DMS53 treated with DMSO at 0.1 percent for 48 hours (cell line): ENCODE measurements at regions not wholly inside any gene's neighbourhood (a gene's known extent, or its start where the extent isn't known, plus 50 kb on each side); places are given as distances from the start of the nearest gene placed in this dataset.

Experiments used
- DNase-seq: peaks from one replicate; lab custom pipeline; 2025; ENCODE audit not compliant: unreplicated experiment; lab: John Stamatoyannopoulos, UW

DNA sequence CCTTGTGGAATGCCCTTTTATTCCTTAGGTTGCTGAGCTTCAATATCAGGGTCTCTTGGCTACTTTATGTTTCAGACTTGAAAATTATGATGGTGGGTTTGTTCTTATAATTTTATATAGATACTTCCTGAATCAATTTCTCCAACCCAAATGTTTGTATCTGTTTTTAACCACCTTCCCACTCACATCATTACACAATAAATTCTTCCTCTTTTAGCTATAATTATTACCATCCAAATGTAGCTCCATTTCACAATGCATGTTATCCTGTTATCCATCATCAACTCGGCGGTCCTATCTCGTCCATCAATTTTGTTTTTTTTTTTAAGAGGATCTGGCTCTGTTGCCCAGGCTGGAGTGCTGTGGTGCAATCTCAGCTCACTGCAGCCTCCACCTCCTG, 357.6 kb upstream of the ZP4 start:
- DNase-seq: no peak

DNA sequence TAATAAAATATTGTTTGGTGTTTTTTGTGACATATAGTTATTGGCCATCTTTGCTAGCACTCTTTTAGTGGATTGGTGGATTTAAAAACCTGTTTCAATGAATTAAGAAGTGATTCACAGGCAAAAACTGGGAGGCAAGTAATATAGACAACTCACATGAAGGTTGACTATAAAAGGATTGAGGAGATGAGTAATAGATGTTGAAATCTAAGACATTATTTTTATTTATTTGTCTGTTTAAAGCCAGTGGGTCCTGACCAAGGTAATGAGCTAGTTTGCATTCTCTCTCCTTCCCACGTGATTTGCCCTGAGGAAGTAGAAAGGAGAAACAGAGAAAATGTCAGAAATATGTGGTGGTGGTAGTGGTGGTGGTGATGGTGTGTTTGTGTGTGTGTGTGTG, 351.5 kb upstream of the ZP4 start:
- DNase-seq: no peak

DNA sequence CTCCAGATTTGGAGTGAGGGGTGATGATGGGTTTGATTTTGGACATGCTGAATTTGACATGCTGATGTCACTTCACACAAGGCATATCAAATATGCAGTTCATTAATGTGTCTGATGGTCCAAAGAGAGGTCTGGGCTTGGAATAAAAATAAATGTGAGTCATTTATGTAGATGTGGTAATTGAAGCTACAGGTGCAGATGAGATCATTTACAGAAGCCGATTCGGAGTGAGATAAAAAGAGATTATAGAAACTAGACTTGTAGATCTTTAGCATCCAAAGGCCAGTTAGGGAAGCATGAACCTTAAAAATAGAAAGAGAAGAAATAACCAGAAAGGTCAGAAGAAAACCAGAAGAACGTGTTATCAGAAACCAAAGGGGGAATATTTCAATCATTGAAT, 350.9 kb upstream of the ZP4 start:
- DNase-seq: no peak

DNA sequence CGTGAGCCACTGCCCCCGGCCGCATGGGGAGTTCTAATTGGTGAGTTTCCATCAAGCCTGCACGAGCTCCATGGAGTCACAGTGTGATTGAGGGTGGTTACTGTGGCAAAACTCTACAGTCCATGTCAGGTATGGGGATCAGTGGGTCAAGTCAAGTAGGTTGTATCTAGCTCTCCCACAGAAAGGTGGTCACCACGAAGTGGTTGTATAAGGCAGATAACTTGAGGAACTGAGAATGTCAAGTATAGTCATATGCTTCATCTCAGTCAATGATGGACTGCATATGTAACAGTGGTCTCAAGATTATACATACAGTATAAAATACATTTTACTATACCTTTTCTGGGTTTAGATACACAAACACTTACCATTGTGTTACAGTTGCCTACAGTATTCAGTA, 348.6 kb upstream of the ZP4 start:
- no peak for DNase-seq

DNA sequence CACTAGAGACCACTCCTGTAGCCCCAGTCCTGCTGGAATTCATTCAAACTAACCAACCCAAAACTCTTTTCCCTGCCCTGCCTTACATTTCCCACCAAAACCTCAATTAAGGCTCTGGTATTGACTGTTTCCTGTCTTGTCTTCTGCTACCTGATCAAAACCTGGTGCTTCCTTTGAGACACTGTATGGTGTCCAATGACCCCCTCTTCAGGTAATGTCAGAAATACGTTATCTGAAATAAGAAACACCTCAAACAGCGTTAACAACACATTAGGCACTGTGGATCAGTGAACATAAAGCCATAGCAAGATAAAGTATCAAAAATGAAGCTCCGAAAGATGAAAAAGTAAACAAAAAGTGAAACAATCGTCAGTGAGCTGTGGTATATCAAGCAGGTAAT, 343.2 kb upstream of the ZP4 start:
- peak; percentile 1 for DNase-seq

DNA sequence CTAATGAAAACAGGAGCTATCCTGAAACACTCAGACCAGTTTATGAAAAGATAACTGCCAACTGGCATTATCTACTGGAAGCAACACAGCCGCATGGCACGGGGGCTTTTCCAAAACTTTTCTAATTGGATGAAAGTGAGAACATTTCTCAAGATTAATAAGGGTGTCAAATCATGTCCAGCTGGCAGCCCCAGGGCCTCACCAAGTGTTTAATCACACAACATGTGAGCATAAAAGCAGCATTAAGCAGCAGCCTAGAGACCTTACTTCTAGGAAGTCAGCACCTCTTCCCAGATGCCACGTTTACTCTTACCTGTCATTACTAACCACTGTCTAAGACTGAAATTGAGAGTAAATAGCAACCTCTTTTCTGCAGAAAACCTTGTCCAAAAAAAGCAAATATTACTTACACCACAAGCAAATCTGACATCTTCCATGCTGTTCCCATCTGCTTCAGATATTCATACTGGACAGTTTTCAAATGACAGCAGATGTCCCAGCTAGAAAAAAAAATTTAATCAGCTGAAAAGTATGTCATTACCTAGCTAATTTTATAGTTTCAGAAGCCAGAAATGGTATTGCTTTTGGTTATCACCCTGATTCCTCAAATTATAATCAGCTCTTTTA, 341.5 kb upstream of the ZP4 start:
- no peak for DNase-seq

DNA sequence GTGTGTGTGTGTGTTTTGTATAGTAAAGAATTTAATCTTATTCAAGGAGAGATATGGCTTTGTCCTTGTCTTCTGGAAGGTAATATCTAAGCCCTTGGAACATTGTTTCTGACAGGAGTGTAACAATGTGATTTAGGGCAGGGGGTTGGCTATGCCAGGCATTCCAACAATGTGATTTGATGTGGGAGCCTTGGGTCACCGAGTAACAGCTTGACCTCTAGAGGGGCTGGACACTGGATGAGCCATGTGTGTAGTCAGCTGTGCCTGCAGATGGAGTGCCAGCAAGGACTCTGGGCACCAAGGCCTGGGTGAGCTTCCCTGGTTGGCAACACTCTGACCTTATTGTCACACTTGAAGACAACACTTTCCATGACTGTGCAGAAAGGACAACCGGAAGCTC, 336.1 kb upstream of the ZP4 start:
- DNase-seq: no peak

DNA sequence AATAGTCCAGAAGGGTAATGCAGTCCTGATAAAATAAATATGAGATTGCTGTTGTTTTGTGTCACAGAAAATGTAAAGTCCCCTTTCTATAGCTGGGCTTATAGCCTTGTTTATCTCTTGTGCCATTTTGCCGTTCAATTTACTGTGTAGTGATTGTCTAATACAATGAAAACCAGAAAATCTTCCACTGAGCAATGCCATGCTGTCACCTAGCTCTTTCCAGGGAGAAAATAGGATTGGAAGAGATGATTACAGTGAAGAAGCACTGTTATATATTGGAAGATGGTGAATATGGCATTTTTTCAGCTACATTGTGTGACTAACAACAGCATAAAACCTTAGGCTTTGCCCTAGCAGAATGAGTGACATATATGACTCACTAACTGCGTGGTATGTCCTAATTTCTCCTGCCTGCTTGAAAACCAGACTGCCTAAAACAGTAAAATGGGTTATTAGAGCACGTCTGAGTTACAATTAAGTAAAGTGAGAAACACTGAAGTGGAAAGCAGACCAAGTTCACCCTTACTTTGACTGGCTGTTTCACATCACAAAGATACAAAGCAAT, 332.4 kb upstream of the ZP4 start:
- no peak for DNase-seq

DNA sequence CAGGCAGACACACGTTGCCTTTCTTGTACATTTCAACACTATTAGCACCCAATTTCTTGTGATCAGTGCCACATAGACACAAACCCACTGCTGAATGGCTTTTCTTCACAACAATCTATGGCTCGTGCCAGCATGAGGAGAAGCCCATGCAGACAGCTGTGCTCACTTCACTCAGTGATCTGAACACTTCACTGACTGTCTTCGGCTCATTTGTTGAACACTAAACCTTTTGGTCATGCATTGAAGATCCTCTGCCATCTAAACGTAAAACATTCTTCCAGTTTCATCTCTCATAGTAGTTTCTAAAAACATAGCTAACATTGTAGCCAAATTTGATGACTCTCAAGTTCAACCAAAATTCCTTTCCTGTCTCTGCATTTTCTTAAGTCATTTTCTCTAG, 331.0 kb upstream of the ZP4 start:
- no peak for DNase-seq

DNA sequence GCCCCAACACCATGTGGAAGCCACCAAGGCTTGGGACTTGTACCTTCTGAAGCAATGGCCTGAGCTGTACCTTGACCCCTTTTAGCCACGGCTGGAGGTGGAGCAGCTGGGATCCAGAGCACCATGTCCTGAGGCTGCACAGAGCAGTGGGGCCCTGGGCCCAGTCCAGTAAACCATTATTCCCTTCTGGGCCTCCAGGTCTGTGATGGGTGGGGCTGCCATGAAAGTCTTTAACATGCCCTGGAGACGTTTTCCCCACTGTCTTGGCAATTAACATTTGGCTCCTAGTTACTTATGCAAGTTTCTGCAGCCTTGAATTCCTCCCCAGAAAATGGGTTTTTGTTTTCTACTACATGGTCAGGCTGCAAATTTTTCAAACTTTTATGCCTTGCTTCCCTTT, 323.7 kb upstream of the ZP4 start:
- no peak for DNase-seq

DNA sequence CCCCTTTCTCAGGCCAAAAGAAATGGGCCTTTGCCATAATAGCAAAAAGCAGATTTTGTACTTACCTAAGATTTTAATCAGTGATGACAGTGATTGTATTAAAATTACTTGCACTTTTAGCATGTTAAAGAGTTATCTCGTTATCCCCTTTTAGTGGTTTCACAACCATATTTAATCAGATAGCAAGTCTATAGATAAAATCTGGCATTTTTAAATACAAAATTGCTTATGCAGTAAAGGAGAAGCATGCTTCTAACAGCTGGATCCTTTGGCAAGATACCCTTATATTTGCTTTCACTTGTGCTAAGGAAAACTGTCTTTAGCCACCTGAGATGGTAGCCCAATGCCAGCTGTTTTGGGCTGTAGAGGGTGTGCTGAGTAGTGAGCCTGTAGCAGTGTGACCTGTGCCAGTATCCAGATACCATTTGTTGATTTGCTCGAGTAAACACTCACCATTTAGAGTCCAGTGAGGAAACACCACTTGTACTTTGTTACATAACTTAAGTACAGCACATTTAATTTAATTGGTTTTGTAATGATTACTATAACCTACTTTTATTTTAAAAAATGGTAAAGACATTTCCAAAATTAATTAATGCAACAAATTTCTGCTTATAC, 314.4 kb upstream of the ZP4 start:
- DNase-seq: peak; percentile 53

DNA sequence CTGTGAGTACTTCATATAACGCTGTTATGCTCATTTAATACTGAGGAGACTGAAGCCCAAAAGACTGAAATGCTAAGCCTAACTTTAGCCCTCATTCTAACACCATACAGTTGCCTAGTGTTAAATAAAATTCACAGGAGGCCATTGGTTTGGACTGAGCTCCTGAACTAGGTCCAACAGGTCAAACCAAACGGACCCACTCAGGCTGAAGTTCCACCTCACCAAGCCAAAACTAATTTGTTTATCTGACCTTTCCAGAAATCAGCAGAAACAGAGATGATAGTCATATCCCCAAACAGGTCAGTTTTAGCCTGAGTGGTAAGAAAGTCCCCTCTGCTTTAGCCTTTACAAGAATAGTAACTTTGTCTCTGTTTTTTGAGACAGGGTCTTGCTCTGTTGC, 311.3 kb upstream of the ZP4 start:
- no peak for DNase-seq

DNA sequence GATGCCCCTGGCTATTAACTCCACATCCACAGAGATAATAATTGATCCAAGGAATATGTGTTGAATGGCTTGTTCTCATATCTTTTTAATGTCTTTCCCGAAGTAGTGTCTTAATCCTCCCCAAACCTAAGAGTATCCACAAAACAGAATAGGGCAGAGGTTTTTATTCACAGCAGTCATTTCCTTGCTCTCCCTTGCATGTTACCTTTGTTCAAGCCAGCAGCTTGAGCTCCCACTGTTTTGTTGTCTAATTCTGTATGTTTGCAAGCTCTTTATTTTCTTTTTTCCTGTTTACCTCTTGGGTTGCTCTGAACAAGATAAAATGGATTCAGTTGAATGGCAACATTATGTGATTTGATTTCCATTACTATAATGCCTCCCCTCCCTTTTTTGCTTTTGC, 308.6 kb upstream of the ZP4 start:
- DNase-seq: no peak

DNA sequence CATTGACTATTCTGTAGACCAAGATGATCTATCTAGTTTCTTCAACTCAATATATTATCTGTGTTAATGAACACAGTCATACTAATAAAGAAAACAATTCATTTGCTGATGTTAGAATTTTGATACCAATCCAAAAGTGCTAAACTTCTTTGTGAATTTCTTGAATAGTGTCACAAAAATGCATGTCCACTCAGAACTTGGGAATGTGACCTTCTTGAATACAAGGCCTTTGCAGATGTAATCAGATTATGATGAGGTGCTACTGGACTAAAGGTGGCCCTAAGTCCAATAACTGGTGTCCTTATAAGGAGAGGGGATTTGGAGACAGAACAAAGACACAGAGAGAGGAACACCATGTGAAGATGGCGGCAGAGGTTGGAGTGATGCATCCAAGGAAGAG, 305.8 kb upstream of the ZP4 start:
- DNase-seq: no peak

DNA sequence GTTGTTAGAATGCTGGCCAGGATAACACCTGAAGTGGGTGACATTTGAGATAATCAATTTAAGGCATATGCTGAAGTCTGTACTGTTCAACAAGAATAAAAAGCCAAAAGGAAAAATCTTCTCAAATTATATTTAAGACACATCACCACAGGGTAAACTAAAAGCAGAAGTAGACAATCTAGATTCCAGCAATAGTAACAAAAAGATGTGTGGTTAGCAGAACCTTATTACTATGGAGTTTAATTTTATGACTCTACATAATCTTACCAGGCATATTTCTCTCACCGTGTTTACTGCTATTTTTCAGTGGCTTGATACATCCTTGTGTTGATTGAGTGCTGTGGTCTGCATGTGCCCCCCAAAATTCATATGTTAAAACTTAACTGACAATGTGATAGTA, 300.4 kb upstream of the ZP4 start:
- DNase-seq: no peak

DNA sequence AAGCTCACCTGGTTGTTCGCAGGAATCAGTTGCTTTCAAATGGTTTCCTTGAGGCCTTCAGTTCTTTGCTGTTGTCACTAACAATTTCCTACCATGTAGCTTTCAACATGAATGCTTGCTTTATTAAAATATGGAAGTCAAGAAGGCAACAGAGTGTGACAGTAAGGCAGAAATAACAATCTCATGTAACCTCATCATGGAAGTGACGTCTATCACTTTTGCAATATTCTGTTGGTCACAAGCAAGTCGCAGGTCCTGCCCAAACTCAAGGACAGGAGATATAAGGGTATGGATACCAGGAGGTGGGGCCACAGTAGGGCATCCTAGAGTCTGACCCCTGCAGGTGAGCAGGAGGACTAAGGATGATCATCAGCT, 296.8 kb upstream of the ZP4 start:
- DNase-seq: no peak

DNA sequence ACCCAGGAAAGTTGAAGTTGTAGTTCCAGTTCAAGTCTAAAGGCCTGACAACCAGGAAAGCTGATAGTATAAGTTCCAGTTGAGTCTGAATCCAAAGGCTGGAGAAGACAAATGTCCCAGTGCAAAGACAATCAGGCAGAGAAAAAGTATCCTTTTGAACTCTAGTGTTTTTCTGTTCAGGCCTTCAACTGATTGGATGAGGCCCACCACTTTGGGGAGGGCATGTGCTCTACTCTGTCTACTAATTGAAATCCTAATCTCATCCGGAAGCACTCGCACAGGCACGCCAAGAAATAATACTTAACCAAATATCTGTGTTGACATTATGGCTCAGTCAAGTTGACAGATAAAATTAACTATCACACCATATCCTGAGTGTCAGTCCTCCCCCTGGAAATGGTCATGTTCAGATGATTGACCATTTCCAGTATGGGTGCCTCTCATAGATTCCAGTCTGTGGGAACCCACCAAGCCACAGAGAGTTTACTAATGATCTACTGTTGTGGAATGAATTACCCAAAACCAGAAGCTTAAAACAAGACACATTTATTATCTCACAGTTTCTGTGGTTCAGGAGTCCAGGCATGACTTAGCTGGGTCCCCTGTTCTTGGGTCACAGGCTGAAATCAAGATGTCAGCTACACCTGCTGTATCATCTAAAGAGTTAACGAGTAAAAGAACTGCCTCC, 296.3 kb upstream of the ZP4 start:
- no peak for DNase-seq

DNA sequence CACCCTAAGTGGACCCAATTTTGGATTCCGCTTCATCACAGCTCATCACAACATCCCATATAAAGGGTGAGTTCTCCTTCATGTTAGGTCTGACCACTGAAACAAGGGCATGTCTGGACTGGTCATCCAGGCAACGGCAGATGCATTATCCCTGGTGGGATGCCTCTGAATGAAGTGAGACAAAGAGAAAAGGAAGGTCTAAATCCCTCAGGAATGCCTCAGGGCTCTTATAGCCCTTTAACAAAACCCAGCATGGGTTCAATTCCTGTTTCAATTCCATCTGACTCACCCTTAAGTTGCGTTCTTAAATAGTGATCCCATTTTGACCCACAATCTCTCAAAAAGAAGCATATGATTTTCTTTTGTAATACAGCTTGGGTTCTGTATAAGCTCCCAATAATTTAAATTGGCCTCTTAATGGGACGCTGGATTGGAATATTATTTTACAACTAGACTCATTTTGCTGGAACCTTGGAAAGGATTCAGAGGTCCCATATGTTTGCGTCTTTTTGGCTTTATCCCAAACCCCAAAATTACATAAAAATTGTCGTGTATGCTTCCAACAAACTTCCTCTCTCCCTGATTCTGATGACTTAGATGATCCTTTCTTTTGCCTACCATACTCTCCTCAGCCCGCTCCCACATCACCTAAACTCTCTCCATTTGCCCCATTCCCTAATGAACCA, 287.4 kb upstream of the ZP4 start:
- no peak for DNase-seq

DNA sequence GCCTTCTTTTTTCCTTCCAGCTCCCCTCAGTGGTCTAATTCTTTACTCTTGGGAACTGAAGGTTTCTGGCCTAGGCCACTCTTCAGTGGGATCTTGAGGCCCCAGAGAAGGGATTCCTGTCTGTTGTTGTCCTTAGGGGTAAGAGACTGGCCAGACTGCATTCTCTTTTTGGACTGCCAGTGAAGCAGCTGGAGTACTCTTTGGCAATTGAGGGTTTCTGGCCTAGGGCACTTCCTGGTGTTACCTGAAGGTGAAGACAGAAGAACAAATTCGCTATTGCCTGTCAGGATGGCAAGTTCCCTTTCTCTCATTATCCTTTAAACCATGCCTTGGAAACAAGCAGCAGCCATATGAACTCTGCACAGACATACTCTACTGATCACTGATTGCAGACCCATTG, 286.6 kb upstream of the ZP4 start:
- no peak for DNase-seq

DNA sequence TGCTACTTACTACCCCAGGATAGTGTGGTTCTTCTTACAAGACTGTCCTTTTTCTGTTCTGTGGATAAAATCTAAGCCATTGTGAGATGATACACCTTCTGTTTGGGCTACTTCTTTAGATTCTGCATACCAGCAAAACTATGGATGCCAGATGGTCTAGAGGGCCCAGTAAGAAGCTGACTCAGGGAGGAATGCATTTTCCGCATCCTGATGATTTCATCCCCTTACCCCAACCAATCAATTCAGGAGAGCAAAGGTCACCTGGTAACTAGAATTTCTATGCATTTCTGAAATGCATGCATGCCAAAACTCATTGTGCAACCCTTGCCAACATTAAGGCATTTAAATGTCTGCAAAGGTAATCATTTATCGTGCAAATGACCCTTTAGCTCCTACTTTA, 285.7 kb upstream of the ZP4 start:
- no peak for DNase-seq

DNA sequence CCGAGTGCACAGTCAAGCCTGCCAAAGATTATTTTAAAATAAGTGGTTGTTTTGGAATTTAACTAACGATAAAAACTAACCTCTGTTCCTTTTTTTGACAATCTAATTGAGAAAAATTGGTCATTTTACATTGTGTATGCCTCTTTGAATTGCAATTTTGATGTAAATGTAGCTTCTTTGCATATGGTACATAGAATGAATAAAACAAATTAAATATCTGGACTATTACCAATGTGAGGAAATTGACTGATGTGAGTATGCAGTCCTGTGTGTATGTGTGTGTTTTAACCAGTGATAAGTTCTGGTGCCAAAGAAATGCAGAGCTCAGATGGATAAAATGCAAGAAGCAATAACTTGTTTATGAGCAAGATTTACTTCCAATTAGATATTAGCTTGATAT, 281.3 kb upstream of the ZP4 start:
- no peak for DNase-seq

DNA sequence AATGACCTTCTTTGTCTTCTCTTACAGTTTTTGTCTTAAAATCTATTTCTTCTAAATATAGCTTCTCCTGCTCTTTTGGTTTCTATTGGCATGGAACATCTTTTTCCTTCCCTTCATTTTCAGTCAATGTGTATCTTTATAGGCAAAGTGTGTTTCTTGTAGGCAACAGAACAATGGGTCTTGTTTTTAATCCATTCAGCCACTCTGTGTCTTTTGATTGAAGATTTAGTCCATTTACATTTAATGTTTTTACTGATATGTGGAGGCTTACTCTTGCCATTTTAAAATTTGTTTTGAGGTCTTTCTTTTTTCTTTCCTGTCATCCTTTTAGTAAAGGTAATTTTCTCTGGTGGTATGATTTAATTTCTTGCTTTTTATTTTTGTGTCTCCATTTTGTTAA, 271.2 kb upstream of the ZP4 start:
- DNase-seq: no peak
